ENCODE measurements at regions not wholly inside any gene's neighbourhood (a gene's known extent, or its start where the extent isn't known, plus 50 kb on each side); places are given as distances from the start of the nearest gene placed in this dataset.

GRCh38 chr3:124277144-124277890 is 285.4 kb upstream of the ROPN1 start:
- DNase-seq (ENCODE audit: low spot score) = no peak

GRCh38 chr3:124281453-124282316 is 289.8 kb upstream of the ROPN1 start:
- peak; percentile 25 for DNase-seq (ENCODE audit: low spot score)

GRCh38 chr3:124282751-124283651 is 291.1 kb upstream of the ROPN1 start:
- no peak for DNase-seq (ENCODE audit: low spot score)

GRCh38 chr3:124283652-124284023 is 291.7 kb upstream of the ROPN1 start:
- DNase-seq (ENCODE audit: low spot score) = no peak

GRCh38 chr3:124288996-124289395 is 297.1 kb upstream of the ROPN1 start:
- no peak for DNase-seq (ENCODE audit: low spot score)

- DNase-seq (ENCODE audit: low spot score) = no peak
Observed at GRCh38 chr3:124291008-124291407, 299.1 kb upstream of the ROPN1 start.

GRCh38 chr3:124292329-124292728 is 300.4 kb upstream of the ROPN1 start:
- no peak for DNase-seq (ENCODE audit: low spot score)

- DNase-seq (ENCODE audit: low spot score) = no peak
Observed at GRCh38 chr3:124293584-124293983, 301.7 kb upstream of the ROPN1 start.

- no peak for DNase-seq (ENCODE audit: low spot score)
Observed at GRCh38 chr3:124295362-124295761, 303.4 kb upstream of the ROPN1 start.

GRCh38 chr3:124296406-124296805 is 304.5 kb upstream of the ROPN1 start:
- no peak for DNase-seq (ENCODE audit: low spot score)

GRCh38 chr3:124297062-124297980 is 305.4 kb upstream of the ROPN1 start:
- no peak for DNase-seq (ENCODE audit: low spot score)

- DNase-seq (ENCODE audit: low spot score) = no peak
Observed at GRCh38 chr3:124298301-124298700, 306.4 kb upstream of the ROPN1 start.

GRCh38 chr3:124298951-124299350 is 307.0 kb upstream of the ROPN1 start:
- DNase-seq (ENCODE audit: low spot score) = peak; percentile 22

GRCh38 chr3:124299831-124300230 is 307.9 kb upstream of the ROPN1 start:
- DNase-seq (ENCODE audit: low spot score) = no peak

GRCh38 chr3:124300416-124300815 is 308.5 kb upstream of the ROPN1 start:
- no peak for DNase-seq (ENCODE audit: low spot score)

GRCh38 chr3:124303305-124303910 is 311.5 kb upstream of the ROPN1 start:
- no peak for DNase-seq (ENCODE audit: low spot score)

GRCh38 chr3:124306665-124307064 is 314.7 kb upstream of the ROPN1 start:
- DNase-seq (ENCODE audit: low spot score) = no peak

- no peak for DNase-seq (ENCODE audit: low spot score)
Observed at GRCh38 chr3:124313621-124314020, 321.7 kb upstream of the ROPN1 start.

- DNase-seq (ENCODE audit: low spot score) = no peak
Observed at GRCh38 chr3:124315215-124316033, 323.5 kb upstream of the ROPN1 start.

- DNase-seq (ENCODE audit: low spot score) = no peak
Observed at GRCh38 chr3:124316034-124316287, 324.0 kb upstream of the ROPN1 start.
